AG04449 (cell line): ENCODE measurements at regions not wholly inside any gene's neighbourhood (a gene's known extent, or its start where the extent isn't known, plus 50 kb on each side); places are given as distances from the start of the nearest gene placed in this dataset.

Experiments
- CTCF ChIA-PET: fragments of 350-600 bp; formaldehyde crosslinking; extraction: SDS; loops from one replicate; lab custom pipeline; 2021; ENCODE audit warnings: antibody characterized with exemption; lab: Yijun Ruan, JAX
- POLR2A ChIA-PET: fragments of 400-600, 350-600 bp; formaldehyde crosslinking; extraction: SDS; loops from one replicate; lab custom pipeline; 2020; ENCODE audit warnings: antibody characterized with exemption, inconsistent platforms; lab: Yijun Ruan, JAX
- DNase-seq: peaks from one replicate; pipeline ENCODE4 v3.0.0-alpha.2; 2010; ENCODE audit warnings: low read depth, low spot score
- H3K4me3 ChIP-seq: 2 replicates; pipeline ENCODE4 v1.5.1; 2011; ENCODE audit warnings: low read depth, mild to moderate bottlenecking, control low read depth, low read length
- TF ChIP-seq, protein P1 (sequence below): IDR thresholded peaks from one replicate; pipeline ENCODE4 v1.5.1; 2011; ENCODE audit warnings: mild to moderate bottlenecking, moderate library complexity, low read length, control low read depth, inconsistent platforms; ENCODE audit not compliant: insufficient read depth; ENCODE audit errors: missing control alignments

DNA sequence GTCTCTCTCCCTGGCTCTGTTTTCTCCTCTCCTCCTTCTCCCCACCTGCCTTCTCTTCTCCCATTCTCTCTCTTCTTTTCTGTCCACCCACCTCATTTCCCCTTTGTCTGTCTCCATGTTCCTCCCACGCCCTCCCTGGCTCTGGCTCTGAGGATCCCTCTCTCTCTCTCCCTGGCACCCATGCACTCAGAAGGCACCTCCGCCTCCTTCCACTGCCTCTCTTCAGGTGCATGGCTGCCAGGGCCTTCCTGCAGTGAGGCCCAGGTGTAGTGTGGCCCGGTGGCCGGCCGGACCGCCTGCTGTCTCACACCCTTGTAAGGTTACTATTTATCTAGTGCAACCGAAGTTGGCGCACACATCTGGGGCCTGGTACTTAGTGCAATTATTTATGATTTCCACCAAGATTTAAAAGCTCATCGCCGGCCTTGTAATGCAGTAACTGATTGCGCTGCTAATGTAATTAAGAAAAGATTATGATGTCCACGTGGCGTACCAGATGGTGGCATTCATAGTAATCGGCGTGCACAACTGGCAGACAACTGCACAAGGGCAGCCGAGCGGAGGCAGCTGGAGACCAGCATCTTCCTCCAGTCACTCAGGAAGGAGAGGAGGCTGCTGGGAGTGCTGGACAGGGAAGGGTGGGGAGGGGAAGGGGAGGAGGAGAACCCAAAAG is 50.4 kb upstream of the MVB12B start:
- DNase-seq = no peak
- no peak overlapping the region for H3K4me3 ChIP-seq
- TF ChIP-seq, protein P1, sequence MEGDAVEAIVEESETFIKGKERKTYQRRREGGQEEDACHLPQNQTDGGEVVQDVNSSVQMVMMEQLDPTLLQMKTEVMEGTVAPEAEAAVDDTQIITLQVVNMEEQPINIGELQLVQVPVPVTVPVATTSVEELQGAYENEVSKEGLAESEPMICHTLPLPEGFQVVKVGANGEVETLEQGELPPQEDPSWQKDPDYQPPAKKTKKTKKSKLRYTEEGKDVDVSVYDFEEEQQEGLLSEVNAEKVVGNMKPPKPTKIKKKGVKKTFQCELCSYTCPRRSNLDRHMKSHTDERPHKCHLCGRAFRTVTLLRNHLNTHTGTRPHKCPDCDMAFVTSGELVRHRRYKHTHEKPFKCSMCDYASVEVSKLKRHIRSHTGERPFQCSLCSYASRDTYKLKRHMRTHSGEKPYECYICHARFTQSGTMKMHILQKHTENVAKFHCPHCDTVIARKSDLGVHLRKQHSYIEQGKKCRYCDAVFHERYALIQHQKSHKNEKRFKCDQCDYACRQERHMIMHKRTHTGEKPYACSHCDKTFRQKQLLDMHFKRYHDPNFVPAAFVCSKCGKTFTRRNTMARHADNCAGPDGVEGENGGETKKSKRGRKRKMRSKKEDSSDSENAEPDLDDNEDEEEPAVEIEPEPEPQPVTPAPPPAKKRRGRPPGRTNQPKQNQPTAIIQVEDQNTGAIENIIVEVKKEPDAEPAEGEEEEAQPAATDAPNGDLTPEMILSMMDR = no peak
- CTCF ChIA-PET = interaction anchor here (1.5 kb wide), 2 partner anchors 224 to 868 kb away, joined by 4 to 5 read pairs; no protein-coding TSS in a partner anchor
- POLR2A ChIA-PET = interaction anchor here (0.6 kb wide), 1 partner anchor 56 kb away, joined by 3 read pairs; no protein-coding TSS in a partner anchor
